M059J (cell line): ENCODE measurements at regions not wholly inside any gene's neighbourhood (a gene's known extent, or its start where the extent isn't known, plus 50 kb on each side); places are given as distances from the start of the nearest gene placed in this dataset.

Experiments
- DNase-seq: peaks from one replicate; pipeline ENCODE4 v3.0.0-alpha.2; 2012; ENCODE audit warnings: low read depth

- DNase-seq = no peak
These were observed 145.4 kb upstream of the C1orf174 start for GRCh38 chr1:4045397-4046010.

GRCh38 chr1:4046836-4047461 lies 146.9 kb upstream of the C1orf174 start:
- no peak for DNase-seq

GRCh38 chr1:4047666-4048065 lies 147.6 kb upstream of the C1orf174 start:
- DNase-seq = no peak

- no peak for DNase-seq
These were observed 148.0 kb upstream of the C1orf174 start for GRCh38 chr1:4048076-4048475.

- DNase-seq = no peak
These were observed 148.8 kb upstream of the C1orf174 start for GRCh38 chr1:4048921-4049320.

- no peak for DNase-seq
These were observed 150.9 kb upstream of the C1orf174 start for GRCh38 chr1:4050998-4051397.

GRCh38 chr1:4052657-4053056 lies 152.6 kb upstream of the C1orf174 start:
- no peak for DNase-seq

- no peak for DNase-seq
These were observed 153.2 kb upstream of the C1orf174 start for GRCh38 chr1:4053160-4053748.

- DNase-seq = no peak
These were observed 153.7 kb upstream of the C1orf174 start for GRCh38 chr1:4053774-4054173.

- no peak for DNase-seq
These were observed 155.4 kb upstream of the C1orf174 start for GRCh38 chr1:4055294-4055967.

- DNase-seq = no peak
These were observed 156.3 kb upstream of the C1orf174 start for GRCh38 chr1:4056422-4056821.

GRCh38 chr1:4056989-4057388 lies 156.9 kb upstream of the C1orf174 start:
- no peak for DNase-seq

- DNase-seq = no peak
These were observed 157.5 kb upstream of the C1orf174 start for GRCh38 chr1:4057603-4058002.

GRCh38 chr1:4058122-4058521 lies 158.1 kb upstream of the C1orf174 start:
- no peak for DNase-seq

GRCh38 chr1:4058706-4059105 lies 158.6 kb upstream of the C1orf174 start:
- no peak for DNase-seq

GRCh38 chr1:4059270-4059669 lies 159.2 kb upstream of the C1orf174 start:
- no peak for DNase-seq

- no peak for DNase-seq
These were observed 160.8 kb upstream of the C1orf174 start for GRCh38 chr1:4060850-4061249.

GRCh38 chr1:4061521-4062031 lies 161.5 kb upstream of the C1orf174 start:
- no peak for DNase-seq

GRCh38 chr1:4062041-4062440 lies 162.0 kb upstream of the C1orf174 start:
- no peak for DNase-seq

- no peak for DNase-seq
These were observed 162.5 kb upstream of the C1orf174 start for GRCh38 chr1:4062560-4062959.

GRCh38 chr1:4062992-4063391 lies 162.9 kb upstream of the C1orf174 start:
- DNase-seq = no peak

- no peak for DNase-seq
These were observed 163.4 kb upstream of the C1orf174 start for GRCh38 chr1:4063516-4063915.
